SJCRH30 (cell line): ENCODE measurements at regions not wholly inside any gene's neighbourhood (a gene's known extent, or its start where the extent isn't known, plus 50 kb on each side); places are given as distances from the start of the nearest gene placed in this dataset.
A peak's percentile ranks its signal among the peaks of the same experiment; 100 is the strongest.

Experiments
- DNase-seq, 2 experiments: peaks; one replicate each; pipeline ENCODE4 v3.0.0-alpha.2; 2015 to 2020
- H3K27ac ChIP-seq: fragments of 250-450 bp; sonication (Bioruptor Pico); 2 replicates; pipeline ENCODE4 v1.5.1; 2020; ENCODE audit warnings: mild to moderate bottlenecking, moderate library complexity
- H3K27me3 ChIP-seq: fragments of 250-450 bp; sonication (Bioruptor Pico); 2 replicates; pipeline ENCODE4 v1.5.1; 2020; ENCODE audit warnings: mild to moderate bottlenecking, moderate library complexity
- H3K36me3 ChIP-seq: fragments of 250-450 bp; sonication (Bioruptor Pico); 2 replicates; pipeline ENCODE4 v1.5.1; 2020; ENCODE audit warnings: mild to moderate bottlenecking, moderate library complexity
- H3K4me1 ChIP-seq: fragments of 250-450 bp; sonication (Bioruptor Pico); 2 replicates; pipeline ENCODE4 v1.5.1; 2020; ENCODE audit warnings: mild to moderate bottlenecking, moderate library complexity
- H3K4me3 ChIP-seq: fragments of 250-450 bp; sonication (Bioruptor Pico); 2 replicates; pipeline ENCODE4 v1.5.1; 2020; ENCODE audit warnings: mild to moderate bottlenecking, moderate library complexity
- H3K9me3 ChIP-seq: fragments of 250-450 bp; sonication (Bioruptor Pico); replicated peaks from 2 replicates; pipeline ENCODE4 v1.5.1; 2020; ENCODE audit warnings: mild to moderate bottlenecking, moderate library complexity

DNA sequence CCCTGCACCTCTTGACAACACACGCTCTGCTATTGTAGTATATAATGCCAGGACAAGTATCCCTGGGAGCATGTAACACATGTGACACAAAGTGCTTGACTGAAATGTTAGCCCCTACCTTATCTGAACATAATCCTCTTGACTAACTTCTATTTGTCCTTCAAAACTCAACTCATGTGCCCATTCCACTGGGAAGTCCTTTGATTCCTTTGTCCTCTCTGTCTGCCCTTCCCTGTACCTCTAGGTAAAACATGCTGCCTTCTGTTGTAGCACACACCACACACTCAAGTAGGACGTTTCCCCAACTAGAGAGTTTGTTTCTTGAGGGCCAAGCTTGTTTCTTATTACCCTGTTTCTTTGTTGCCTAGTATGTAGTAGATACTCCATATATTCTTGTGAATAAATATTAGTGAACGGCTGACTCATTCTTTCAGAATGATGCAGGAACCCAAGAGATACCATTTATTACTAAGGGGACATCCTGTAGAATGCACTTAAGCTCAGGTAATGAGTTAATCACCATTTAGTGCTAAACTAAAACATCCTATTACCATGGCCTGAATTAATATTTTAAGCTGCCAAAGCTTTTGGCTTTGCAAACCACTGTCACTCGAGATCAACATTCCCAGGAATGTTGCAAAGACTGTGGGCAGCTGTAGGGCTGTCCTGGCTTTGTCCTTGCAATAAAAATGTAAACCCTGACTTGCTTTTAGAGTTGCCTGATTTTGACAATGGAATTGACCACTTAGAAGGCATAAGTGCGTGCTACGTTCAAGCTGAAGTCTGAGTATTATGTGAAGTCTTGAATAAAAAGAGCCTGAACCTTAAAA is 313.4 kb downstream of the COG6 start:
- no peak overlapping the region for H3K27ac ChIP-seq
- DNase-seq, result no peak

DNA sequence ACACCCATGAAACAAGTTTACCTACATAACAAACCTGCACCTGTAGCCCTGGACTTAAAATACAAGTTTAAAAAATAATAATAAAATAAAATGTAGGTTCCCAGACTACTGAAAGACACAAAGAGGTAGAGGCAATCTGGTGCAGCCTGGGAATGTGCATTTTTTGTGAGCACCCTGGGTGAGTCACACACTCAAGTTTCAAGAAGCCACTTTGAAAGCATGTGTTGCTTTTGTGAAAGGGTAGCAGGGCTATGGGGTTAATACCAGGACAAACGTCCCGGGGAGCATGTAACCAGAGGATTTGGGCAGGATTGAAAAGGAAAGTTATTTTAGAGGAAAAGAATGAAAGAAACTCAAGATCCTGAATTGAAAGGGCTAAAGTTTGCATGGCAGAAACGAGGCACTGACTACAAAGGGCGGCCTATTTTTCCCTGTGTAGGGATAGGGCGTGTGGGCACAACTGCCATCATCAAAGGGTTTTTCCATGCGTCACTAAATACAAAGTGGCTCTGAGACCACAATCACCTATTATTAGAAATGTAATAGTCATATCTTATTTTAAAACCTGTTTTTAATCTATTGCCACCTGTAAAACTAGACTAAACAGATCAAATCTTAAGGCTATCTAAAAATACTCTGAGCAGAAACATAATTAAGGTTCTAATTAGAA is 314.9 kb downstream of the COG6 start:
- DNase-seq, result peak; percentile 19 to 47

More for the DNA sequence above, 313.4 kb downstream of the COG6 start:
- no peaks in the 10 kb centered on the region for H3K9me3 ChIP-seq
- H3K36me3 ChIP-seq, result no peaks in the 10 kb centered on the region
- H3K4me1 ChIP-seq, result peaks cover 14% of the 10 kb centered on the region
- H3K27me3 ChIP-seq, result no peaks in the 10 kb centered on the region
- H3K4me3 ChIP-seq, result no peak overlapping the region

DNA sequence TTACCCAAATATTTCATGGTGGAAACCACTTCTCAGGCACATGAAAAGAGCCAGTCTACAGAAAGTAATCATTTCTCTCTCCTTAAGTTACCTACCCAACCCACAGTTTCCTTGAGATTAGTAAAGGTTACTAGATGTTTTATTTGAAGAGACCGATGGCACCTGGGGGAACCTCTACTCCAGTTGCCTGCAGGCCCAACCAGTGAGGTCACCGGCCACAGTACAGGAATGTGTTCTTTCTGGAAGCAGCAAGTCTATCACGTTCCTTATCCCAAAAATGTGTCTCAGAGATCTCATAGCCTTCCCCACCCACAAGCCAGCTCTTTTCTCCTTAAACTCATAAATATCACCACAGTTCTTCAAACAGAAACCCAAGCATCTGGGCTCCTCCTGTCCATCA is 316.1 kb downstream of the COG6 start:
- Histone ChIP-seq H3K27ac (no peak overlapping the region), H3K4me1 (peaks cover 14% of the 10 kb centered on the region), H3K4me3 (no peak overlapping the region), H3K36me3 (no peaks in the 10 kb centered on the region), H3K27me3 (no peaks in the 10 kb centered on the region), H3K9me3 (no peaks in the 10 kb centered on the region)
- no peak for DNase-seq

More for the DNA sequence above, 314.9 kb downstream of the COG6 start:
- no peaks in the 10 kb centered on the region for H3K27me3 ChIP-seq
- no peak overlapping the region for H3K27ac ChIP-seq
- H3K36me3 ChIP-seq, result no peaks in the 10 kb centered on the region
- peaks cover 14% of the 10 kb centered on the region for H3K4me1 ChIP-seq
- no peak overlapping the region for H3K4me3 ChIP-seq
- H3K9me3 ChIP-seq, result no peaks in the 10 kb centered on the region

DNA sequence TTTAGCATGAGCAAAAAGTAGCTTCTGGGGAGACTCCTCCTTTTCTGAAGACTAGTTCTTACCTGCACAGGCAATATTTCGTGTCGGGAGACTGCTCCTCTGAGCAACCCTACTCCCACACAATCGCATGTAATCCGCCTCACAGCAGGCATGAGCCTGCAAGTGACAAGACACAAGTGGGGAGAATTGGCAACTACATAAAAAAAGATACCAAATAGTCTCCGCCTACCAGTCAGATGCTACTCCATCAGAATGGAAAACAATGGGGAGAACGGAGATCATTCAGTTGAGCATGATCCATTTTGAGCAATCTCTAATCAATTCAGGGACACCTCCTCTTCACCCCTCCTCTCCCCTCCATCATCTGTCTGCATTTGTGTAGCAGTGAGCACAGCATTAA is 321.0 kb downstream of the COG6 start:
- DNase-seq, result no peak
- H3K27me3 ChIP-seq, result no peaks in the 10 kb centered on the region

DNA sequence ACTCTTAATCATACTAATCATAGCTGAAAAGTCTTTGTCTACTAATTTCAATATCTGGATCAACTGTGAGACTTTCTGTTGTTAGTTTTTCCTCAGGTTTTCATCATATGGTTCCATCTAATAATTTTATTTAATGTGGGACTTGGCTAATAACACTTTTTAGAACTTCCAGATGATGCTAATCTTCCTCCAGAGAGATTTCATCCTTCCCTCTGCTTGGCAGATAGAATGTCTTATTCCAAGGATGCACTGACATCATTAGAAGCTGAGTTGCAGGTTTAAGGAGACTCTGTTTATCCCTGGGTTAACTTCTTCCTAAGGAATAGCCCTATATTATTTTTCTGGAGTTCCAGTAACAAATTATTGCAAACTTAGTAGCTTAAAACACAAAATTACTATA is 325.6 kb downstream of the COG6 start:
- Histone ChIP-seq H3K27me3 (no peaks in the 10 kb centered on the region), H3K9me3 (peaks cover 3% of the 10 kb centered on the region; the same call in 1 of the 2 replicates), H3K4me3 (no peak overlapping the region)

More for the DNA sequence above, 321.0 kb downstream of the COG6 start:
- H3K4me3 ChIP-seq, result no peak overlapping the region
- H3K4me1 ChIP-seq, result no peaks in the 10 kb centered on the region
- no peak overlapping the region for H3K27ac ChIP-seq
- H3K36me3 ChIP-seq, result no peaks in the 10 kb centered on the region
- H3K9me3 ChIP-seq, result no peaks in the 10 kb centered on the region

DNA sequence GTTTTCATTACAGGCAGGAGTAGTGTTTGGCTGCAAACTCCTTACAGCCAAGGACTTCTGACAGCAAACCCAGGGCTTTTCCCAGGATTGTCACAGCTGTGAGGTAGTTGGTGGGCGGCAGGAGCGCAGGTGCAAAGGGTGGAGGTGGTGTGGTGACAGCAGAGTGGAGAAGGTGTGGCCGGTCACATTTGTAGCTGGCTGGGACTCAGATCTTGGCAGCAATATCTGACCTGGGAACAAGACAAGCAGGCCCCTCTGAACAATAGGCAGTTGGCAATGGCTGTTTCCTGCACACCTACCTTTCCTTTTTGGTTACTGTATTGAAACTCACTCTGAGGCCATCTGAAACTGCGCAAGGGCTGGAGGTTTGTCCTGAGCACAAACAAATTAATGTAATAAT is 327.3 kb downstream of the COG6 start:
- Histone ChIP-seq H3K4me3 (no peak overlapping the region), H3K9me3 (peaks cover 3% of the 10 kb centered on the region; the same call in 1 of the 2 replicates), H3K36me3 (no peaks in the 10 kb centered on the region), H3K27me3 (no peaks in the 10 kb centered on the region), H3K27ac (no peak overlapping the region), H3K4me1 (no peaks in the 10 kb centered on the region)
- DNase-seq, result no peak

More for the DNA sequence above, 325.6 kb downstream of the COG6 start:
- Histone ChIP-seq H3K36me3 (no peaks in the 10 kb centered on the region), H3K27ac (no peak overlapping the region), H3K4me1 (no peaks in the 10 kb centered on the region)
- no peak for DNase-seq

DNA sequence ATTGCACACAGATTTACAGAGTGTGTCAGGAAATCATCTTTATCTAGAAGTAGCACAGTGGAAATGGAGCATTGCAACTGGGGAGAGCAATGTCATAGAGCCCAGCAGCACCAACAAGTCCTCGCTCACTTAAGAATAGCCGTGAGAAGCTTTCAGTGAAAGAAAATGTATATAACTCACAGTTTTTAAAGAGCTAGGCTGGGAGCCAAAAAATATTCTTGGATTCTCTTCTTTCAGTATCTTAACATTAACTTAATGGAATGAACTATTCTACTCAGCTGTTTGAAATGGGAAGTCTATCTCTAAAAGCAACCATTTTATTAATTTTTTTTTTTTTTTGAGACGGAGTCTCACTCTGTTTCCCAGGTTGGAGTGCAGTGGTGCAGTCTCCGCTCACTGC is 329.6 kb downstream of the COG6 start:
- H3K9me3 ChIP-seq, result peaks cover 3% of the 10 kb centered on the region
- H3K27me3 ChIP-seq, result no peaks in the 10 kb centered on the region
- DNase-seq, result no peak
- no peaks in the 10 kb centered on the region for H3K4me1 ChIP-seq
- no peak overlapping the region for H3K4me3 ChIP-seq
- H3K36me3 ChIP-seq, result no peaks in the 10 kb centered on the region
- no peak overlapping the region for H3K27ac ChIP-seq

DNA sequence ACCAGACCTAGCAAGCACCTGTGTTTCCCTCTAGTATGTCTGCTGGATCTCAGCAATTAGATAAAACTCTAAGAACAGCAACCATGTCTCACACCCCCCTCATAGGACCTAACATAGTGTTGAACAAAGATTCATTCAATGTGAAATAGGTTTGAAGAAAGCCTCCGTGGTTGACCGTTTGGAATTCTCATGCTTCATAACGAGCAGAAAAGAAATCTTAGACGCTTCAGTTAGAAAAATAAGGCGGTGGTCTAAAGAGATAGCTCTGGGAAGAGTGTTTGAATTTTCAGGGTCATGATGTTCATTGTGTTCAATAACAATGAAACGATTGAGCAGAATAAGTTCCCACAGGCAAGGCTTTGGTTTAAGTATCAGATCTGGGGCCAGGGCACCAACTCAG is 332.9 kb downstream of the COG6 start:
- H3K27ac ChIP-seq, result no peak overlapping the region
- no peaks in the 10 kb centered on the region; the same call in 1 of the 2 replicates for H3K9me3 ChIP-seq
- no peak overlapping the region for H3K4me3 ChIP-seq
- no peaks in the 10 kb centered on the region for H3K4me1 ChIP-seq
- H3K36me3 ChIP-seq, result no peaks in the 10 kb centered on the region
- no peak for DNase-seq
- no peaks in the 10 kb centered on the region for H3K27me3 ChIP-seq

DNA sequence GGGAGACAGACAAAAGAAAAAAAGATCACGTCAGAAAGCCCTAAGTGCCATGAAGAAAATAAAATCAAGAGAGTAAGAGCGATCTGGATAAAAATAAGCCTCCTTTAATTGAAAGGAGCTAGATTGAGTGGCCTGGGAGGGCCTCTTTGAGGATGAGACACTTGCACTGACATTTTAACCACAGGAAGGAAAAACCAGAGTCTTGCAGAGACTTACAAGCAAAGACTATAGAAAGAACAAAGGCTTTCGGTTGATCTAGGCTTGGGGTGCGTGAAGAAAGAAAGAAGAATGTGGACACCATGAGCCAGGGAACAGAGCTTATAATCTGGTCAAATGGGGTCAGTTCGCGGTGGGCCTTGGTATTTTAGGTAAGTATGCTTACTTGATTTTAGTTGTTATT is 342.7 kb downstream of the COG6 start:
- no peak for DNase-seq
- no peak overlapping the region for H3K27ac ChIP-seq
- H3K4me1 ChIP-seq, result no peaks in the 10 kb centered on the region
- no peaks in the 10 kb centered on the region for H3K27me3 ChIP-seq
- no peak overlapping the region for H3K4me3 ChIP-seq
- H3K9me3 ChIP-seq, result no peaks in the 10 kb centered on the region
- no peaks in the 10 kb centered on the region for H3K36me3 ChIP-seq

DNA sequence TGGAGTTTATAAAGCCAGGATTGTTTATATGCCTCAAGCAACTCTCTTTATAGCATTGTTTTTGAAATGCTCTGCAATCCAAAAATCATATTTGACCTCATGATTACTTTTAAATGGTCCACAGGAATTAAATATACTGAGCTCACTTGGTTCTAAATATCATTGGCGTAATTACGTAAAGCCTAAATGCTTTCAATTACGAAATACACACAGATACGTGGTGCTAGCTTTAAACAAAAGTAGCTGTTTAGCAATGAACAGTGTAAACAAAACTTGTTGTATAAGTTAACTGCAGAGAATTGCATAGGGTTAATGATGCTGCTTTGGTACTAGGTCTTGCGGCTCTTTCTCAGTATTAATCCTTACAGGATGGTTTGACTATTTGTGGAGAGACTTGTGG is 346.6 kb downstream of the COG6 start:
- no peaks in the 10 kb centered on the region for H3K4me1 ChIP-seq
- no peaks in the 10 kb centered on the region; the same call in 1 of the 2 replicates for H3K9me3 ChIP-seq
- no peak overlapping the region for H3K27ac ChIP-seq
- no peaks in the 10 kb centered on the region for H3K27me3 ChIP-seq
- DNase-seq, result no peak
- no peaks in the 10 kb centered on the region for H3K36me3 ChIP-seq
- H3K4me3 ChIP-seq, result no peak overlapping the region

DNA sequence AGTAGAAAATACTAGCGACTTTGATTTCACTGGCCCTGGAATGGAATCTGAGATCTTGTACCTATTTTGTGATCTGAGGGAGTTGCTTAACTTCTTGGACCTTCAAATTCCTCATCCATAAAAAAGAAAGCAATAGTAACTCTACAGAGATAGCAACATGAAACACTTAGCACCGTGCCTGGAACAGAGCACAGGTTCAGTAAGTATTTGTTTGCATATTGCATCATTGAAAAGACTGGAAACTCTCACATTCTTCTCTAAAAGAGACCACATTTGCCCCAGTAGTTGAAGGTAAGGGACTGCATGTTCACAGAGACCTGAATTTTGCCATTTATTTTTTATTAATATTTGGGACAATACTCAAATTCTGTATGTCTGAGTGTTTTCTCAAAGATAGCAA is 358.1 kb downstream of the COG6 start:
- Histone ChIP-seq H3K36me3 (no peaks in the 10 kb centered on the region), H3K4me3 (no peak overlapping the region), H3K4me1 (no peaks in the 10 kb centered on the region), H3K9me3 (no peaks in the 10 kb centered on the region), H3K27ac (no peak overlapping the region), H3K27me3 (no peaks in the 10 kb centered on the region)
- no peak for DNase-seq

DNA sequence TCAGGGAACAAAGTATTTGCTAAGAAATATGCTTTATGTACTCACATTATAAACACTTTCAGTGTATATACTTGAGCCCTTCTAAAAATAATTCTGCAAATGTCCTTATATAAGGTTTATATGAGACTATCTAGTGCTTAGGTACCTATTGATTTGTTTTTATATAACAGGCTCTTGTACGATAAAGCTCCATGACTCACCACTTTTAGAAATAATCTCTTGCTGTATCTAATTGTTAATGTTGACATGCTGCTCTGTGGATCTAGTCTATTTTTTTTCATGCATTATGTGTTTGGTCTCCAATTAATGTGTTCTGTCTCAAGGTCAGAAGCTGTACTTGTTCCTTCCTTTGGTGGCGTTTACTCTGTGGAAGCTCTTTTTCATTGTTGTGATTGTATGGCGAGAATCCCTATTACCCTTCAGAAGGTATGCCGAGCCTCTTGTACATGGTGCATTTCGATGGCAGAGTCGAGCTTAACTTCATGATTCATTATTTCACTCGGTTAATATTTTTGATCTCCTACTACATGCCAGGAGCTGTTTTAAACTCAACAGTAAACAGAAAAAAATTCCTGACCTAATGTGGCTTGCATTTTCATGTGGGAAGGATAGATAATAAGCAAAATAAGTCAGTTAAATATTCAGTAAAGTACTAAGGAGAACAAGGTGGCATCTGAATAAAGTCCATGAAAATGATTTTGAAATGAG is 361.6 kb downstream of the COG6 start:
- Histone ChIP-seq H3K36me3 (no peaks in the 10 kb centered on the region), H3K27me3 (no peaks in the 10 kb centered on the region), H3K9me3 (no peaks in the 10 kb centered on the region), H3K4me3 (no peak overlapping the region), H3K27ac (no peak overlapping the region), H3K4me1 (no peaks in the 10 kb centered on the region)
- DNase-seq, result no peak

DNA sequence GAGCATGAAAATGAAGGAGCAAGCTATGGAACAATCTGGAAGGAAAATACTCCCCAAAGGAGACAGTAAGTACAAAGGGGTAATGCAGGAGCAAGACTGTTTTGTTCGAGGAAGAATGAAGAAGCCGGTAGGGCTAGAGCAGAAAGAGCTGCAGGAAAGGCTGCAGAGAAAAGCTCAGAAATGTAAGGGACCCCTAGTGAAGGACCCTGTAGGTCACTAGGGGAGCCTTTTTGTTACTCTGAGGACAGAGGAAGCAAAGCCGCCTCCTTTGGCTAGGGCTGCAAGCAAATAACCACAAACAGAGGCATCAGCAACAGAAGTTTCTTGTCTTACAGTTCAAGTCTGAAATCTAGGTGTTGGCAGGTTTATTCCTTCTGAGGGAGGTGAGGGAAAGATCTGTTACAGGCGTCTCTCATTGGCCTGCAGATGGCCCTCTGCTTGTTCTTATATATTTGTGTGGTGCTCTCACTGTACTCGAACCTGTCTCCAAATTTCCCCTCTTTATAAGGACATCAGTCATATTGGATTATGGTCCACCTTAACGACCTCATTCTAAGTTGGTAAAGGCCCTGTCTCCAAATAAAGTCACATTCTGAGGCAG is 362.3 kb downstream of the COG6 start:
- Histone ChIP-seq H3K36me3 (no peaks in the 10 kb centered on the region), H3K27ac (no peak overlapping the region), H3K9me3 (no peaks in the 10 kb centered on the region), H3K4me3 (no peak overlapping the region), H3K4me1 (peaks cover 6% of the 10 kb centered on the region), H3K27me3 (no peaks in the 10 kb centered on the region)
- DNase-seq, result no peak

DNA sequence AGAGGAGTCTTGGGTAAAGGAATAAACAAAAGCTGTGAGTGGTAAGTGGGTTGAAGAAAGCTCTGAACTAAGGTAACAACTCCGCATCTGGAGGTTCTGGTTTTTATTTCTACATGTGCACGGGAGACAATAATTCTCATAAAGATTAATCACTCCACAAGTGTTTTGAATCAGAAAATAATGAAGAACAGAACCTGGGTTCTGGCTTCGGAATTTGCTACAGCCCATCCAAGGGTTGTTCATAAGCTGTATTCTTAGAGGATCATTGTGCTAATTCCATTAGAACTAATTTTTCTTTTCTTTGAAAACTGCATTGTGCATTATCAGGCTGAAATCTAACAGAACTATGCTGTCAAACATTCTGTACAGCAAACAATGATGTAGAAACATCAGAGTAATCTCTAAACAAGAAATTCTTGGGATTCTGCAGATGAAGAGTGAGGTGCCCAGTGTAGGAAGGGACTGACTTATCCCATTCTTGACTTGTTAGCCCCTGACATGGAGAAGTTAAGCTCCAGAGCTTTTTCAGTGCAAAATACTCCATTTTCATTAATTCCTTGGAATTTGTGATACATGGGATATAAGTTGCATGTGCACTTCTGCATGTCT is 368.2 kb downstream of the COG6 start:
- H3K36me3 ChIP-seq, result no peaks in the 10 kb centered on the region
- peaks cover 6% of the 10 kb centered on the region for H3K4me1 ChIP-seq
- no peaks in the 10 kb centered on the region for H3K27me3 ChIP-seq
- no peak overlapping the region for H3K27ac ChIP-seq
- no peak for DNase-seq
- no peaks in the 10 kb centered on the region; the same call in 1 of the 2 replicates for H3K9me3 ChIP-seq
- H3K4me3 ChIP-seq, result no peak overlapping the region
